Osteoblast (primary cell): ENCODE measurements at regions not wholly inside any gene's neighbourhood (a gene's known extent, or its start where the extent isn't known, plus 50 kb on each side); places are given as distances from the start of the nearest gene placed in this dataset.

Experiments used
- DNase-seq: peaks from one replicate; pipeline ENCODE4 v3.0.0; 2011; ENCODE audit warnings: low spot score, mixed read lengths; ENCODE audit not compliant: insufficient read length; ENCODE audit errors: missing footprints
- H2AFZ ChIP-seq: 2 replicates; pipeline ENCODE4 v1.6.0; 2011; ENCODE audit warnings: mild to moderate bottlenecking, low read length
- H3K27ac ChIP-seq: 2 replicates; pipeline ENCODE4 v1.5.1; 2011; ENCODE audit warnings: mild to moderate bottlenecking, low read depth, low read length, moderate library complexity
- H3K27me3 ChIP-seq: 2 replicates; pipeline ENCODE4 v1.6.0; 2012; ENCODE audit warnings: mild to moderate bottlenecking, control low read depth, inconsistent platforms, low read length, moderate library complexity; ENCODE audit not compliant: insufficient read depth
- H3K36me3 ChIP-seq: 2 replicates; pipeline ENCODE4 v1.5.1; 2011; ENCODE audit warnings: mild to moderate bottlenecking, low read length, control low read depth, moderate library complexity; ENCODE audit not compliant: insufficient read depth
- H3K4me1 ChIP-seq: 2 replicates; pipeline ENCODE4 v1.5.1; 2011; ENCODE audit warnings: mild to moderate bottlenecking, low read length, control low read depth, moderate library complexity; ENCODE audit not compliant: insufficient read depth
- H3K4me2 ChIP-seq: 2 replicates; pipeline ENCODE4 v1.6.0; 2011; ENCODE audit warnings: mild to moderate bottlenecking, low read length; ENCODE audit not compliant: insufficient read depth
- H3K4me3 ChIP-seq: fragments of 200-600 bp; sonication (generic); 3 replicates; pipeline ENCODE4 v1.5.1; 2012; ENCODE audit warnings: mild to moderate bottlenecking, low read length, inconsistent platforms; ENCODE audit not compliant: insufficient read depth
- H3K79me2 ChIP-seq: 2 replicates; pipeline ENCODE4 v1.6.0; 2012; ENCODE audit warnings: mild to moderate bottlenecking, low read length, control low read depth, inconsistent platforms; ENCODE audit not compliant: insufficient read depth
- H3K9me3 ChIP-seq: 2 replicates; pipeline ENCODE4 v1.5.1; 2011; ENCODE audit warnings: low read depth, low read length, control low read depth
- H4K20me1 ChIP-seq: 2 replicates; pipeline ENCODE4 v1.6.0; 2012; ENCODE audit warnings: mild to moderate bottlenecking, low read length, control low read depth; ENCODE audit not compliant: insufficient read depth
- TF ChIP-seq, protein P1 (sequence below): IDR thresholded peaks from 2 replicates; pipeline ENCODE4 v1.5.1; 2011; ENCODE audit warnings: mild to moderate bottlenecking, low read depth, low read length, moderate library complexity; ENCODE audit errors: extremely low read depth

DNA sequence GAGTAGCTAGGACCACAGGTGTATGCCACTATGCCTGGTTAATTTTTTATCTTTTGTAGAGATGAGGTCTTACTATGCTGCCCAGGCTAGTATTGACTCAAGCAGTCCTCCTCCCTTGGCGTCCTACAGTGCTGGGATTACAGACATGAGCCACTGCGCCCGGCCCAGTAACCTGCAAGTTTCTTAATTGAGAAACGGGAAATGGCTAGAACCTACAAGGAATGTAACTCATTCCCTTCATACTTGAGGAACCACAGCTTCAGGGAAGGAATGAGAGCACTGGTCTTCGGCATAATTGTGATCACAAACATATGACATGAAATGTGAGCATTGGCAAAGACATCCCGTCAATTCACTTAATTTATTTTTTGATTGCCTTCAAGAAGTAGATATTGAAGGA, 157.0 kb downstream of the KLF5 start:
- no peaks in the 10 kb centered on the region for H3K9me3 ChIP-seq
- DNase-seq = peak; percentile 59
- H3K27me3 ChIP-seq = no peaks in the 10 kb centered on the region
- no peak overlapping the region for H3K4me2 ChIP-seq
- H3K36me3 ChIP-seq = no peaks in the 10 kb centered on the region
- no peaks in the 10 kb centered on the region for H3K79me2 ChIP-seq
- no peak overlapping the region for H3K4me3 ChIP-seq
- no peaks in the 10 kb centered on the region for H4K20me1 ChIP-seq
- TF ChIP-seq, protein P1, sequence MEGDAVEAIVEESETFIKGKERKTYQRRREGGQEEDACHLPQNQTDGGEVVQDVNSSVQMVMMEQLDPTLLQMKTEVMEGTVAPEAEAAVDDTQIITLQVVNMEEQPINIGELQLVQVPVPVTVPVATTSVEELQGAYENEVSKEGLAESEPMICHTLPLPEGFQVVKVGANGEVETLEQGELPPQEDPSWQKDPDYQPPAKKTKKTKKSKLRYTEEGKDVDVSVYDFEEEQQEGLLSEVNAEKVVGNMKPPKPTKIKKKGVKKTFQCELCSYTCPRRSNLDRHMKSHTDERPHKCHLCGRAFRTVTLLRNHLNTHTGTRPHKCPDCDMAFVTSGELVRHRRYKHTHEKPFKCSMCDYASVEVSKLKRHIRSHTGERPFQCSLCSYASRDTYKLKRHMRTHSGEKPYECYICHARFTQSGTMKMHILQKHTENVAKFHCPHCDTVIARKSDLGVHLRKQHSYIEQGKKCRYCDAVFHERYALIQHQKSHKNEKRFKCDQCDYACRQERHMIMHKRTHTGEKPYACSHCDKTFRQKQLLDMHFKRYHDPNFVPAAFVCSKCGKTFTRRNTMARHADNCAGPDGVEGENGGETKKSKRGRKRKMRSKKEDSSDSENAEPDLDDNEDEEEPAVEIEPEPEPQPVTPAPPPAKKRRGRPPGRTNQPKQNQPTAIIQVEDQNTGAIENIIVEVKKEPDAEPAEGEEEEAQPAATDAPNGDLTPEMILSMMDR = no peak
- no peak overlapping the region for H3K27ac ChIP-seq
- peaks cover 4% of the 10 kb centered on the region for H3K4me1 ChIP-seq
- no peak overlapping the region for H2AFZ ChIP-seq

GRCh38 chr13:73212482-73212881, 153.7 kb downstream of the KLF5 start:
- Histone ChIP-seq H3K4me2 (no peak overlapping the region), H4K20me1 (no peaks in the 10 kb centered on the region), H3K4me1 (peaks cover 4% of the 10 kb centered on the region), H2AFZ (no peak overlapping the region), H3K36me3 (no peaks in the 10 kb centered on the region), H3K79me2 (no peaks in the 10 kb centered on the region), H3K9me3 (no peaks in the 10 kb centered on the region), H3K27me3 (no peaks in the 10 kb centered on the region), H3K4me3 (no peak overlapping the region), H3K27ac (no peak overlapping the region)
- DNase-seq = no peak
- TF ChIP-seq, protein P1 = no peak

DNA sequence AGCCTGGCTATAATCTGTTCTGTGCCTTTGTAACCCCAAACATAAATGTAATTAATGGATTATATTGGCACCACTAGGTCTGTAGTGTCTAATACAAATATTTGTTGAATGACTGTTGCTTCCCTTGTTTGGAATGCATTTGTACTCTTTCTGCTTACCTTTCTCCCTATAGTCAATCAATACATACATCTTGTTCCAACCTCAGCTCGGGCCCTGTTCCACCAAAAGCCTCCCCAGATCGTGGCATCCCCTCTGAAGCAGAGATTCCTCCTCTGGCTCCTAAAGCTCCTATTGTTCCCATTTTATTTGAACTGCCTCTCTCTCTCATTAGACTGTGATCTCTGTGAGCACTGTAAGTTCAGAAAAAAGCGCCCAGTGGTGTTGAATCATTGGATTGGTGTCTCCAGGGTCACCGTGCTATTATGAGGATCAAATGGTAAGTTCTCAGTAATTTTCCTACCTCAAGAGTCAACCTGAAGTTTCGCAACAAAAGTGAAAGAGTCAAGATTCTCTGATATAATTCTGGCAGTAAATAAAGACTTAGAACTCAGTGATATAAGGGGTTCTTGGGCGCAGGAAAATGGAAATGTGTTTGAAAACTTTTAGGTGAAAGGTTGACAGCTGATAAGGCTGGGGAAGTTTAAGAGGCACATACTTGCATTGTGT, 151.5 kb downstream of the KLF5 start:
- TF ChIP-seq, protein P1 = no peak

GRCh38 chr13:73204952-73205351, 146.1 kb downstream of the KLF5 start:
- DNase-seq = no peak
- TF ChIP-seq, protein P1 = no peak
- H3K79me2 ChIP-seq = no peaks in the 10 kb centered on the region
- no peaks in the 10 kb centered on the region for H4K20me1 ChIP-seq
- no peaks in the 10 kb centered on the region for H3K4me1 ChIP-seq
- no peaks in the 10 kb centered on the region for H3K27me3 ChIP-seq
- H3K4me2 ChIP-seq = no peak overlapping the region
- no peak overlapping the region for H3K27ac ChIP-seq
- no peaks in the 10 kb centered on the region for H3K9me3 ChIP-seq
- H2AFZ ChIP-seq = no peak overlapping the region
- no peaks in the 10 kb centered on the region for H3K36me3 ChIP-seq
- no peak overlapping the region for H3K4me3 ChIP-seq

More for the DNA sequence above, 151.5 kb downstream of the KLF5 start:
- Histone ChIP-seq H3K4me1 (no peaks in the 10 kb centered on the region), H2AFZ (no peak overlapping the region), H3K4me2 (no peak overlapping the region), H3K9me3 (no peaks in the 10 kb centered on the region), H3K79me2 (no peaks in the 10 kb centered on the region), H3K36me3 (no peaks in the 10 kb centered on the region), H4K20me1 (no peaks in the 10 kb centered on the region), H3K4me3 (no peak overlapping the region), H3K27ac (no peak overlapping the region), H3K27me3 (no peaks in the 10 kb centered on the region)
- no peak for DNase-seq
